ENCODE measurements at regions not wholly inside any gene's neighbourhood (a gene's known extent, or its start where the extent isn't known, plus 50 kb on each side); places are given as distances from the start of the nearest gene placed in this dataset.

DNA sequence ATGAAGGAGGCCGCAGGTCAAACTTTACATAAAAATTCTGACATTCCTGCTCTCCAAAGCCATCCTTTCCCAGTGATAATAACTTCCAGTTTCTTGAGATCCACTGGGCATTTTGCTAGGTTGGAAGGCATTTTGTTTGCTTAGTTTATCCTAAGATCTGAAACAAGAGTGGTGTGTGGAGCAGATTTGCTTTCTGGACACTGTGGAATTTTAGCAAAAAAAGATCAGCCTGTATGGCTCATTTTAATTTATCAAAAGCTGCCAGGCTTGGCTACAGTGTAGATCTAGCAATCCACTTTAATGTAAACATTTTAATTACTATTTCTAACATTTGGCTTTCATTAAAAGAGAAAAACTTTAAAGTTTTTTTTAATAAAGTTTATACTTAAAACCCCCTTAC lies 124.8 kb downstream of the SAMD9 start:
- no peak for TF ChIP-seq CTCF (IDR thresholded peaks at IDR 0.05 in 8 of 11, conservative IDR thresholded peaks at IDR 0.05 in 3 of 11)
- no peak for TF ChIP-seq POLR2A (IDR thresholded peaks at IDR 0.05)
- no peak for TF ChIP-seq POLR2AphosphoS5 (IDR thresholded peaks at IDR 0.05)
